HUDEP-2 (cell line): ENCODE measurements at regions not wholly inside any gene's neighbourhood (a gene's known extent, or its start where the extent isn't known, plus 50 kb on each side); places are given as distances from the start of the nearest gene placed in this dataset.

Experiments
- DNase-seq, 76 experiments: peaks; one replicate each; lab custom pipeline; 2025; ENCODE audit not compliant: unreplicated experiment in 76 of 76; lab: John Stamatoyannopoulos, UW

DNA sequence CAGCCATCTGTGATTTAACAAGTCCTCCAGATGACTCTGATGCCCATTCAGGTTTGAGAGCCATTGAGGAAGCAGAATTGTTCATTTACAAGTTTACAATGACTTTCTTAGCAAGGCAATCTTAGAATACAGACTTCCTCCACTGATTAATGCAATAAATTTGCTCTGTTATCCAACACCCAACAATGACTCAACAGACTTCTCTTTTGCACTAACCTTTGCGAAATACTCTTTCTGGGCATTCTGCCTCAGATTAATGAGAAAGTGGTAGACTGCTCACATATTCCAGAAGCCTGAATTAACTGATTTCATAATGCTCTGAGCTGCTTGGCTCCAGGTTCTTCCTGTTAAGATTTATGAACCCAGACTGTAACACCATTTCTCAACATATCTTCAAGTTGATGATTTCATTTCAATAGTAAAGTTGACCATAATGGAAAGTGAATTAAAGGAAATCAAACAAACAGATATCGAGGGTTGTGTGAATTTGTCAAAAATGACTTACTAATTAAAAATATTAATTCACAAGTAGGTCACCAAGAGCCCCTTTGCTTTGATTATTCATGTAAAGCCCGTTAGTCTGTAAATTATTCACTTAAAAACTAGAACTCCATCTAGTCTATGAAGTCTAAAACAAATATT is 70.5 kb upstream of the BLID start:
- no peak for DNase-seq

DNA sequence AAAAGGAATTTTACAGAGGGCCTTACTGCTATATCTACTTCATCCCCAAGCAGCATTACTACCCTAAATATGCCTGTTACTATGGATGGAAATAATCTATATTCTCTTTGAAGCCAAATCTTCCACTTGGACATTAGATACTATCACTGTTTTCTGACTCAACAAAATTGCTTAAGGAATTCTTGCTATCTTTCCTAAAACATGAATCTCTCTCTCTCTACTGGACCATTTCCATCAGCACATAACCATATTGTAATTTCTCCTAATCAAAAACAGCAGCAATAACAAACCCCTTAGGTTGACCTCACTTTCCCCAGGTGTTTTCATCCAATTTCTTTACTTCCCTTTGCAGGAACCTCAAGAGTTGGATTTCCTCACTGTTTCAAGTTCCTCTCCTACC is 67.9 kb upstream of the BLID start:
- DNase-seq: no peak

GRCh38 chr11:122181893-122182292 is 65.9 kb upstream of the BLID start:
- no peak for DNase-seq

- no peak for DNase-seq
These were observed 65.4 kb upstream of the BLID start for GRCh38 chr11:122181372-122181771.

GRCh38 chr11:122179961-122180834 is 64.2 kb upstream of the BLID start:
- no peak for DNase-seq

GRCh38 chr11:122178795-122179194 is 62.8 kb upstream of the BLID start:
- no peak for DNase-seq

GRCh38 chr11:122177238-122177637 is 61.2 kb upstream of the BLID start:
- DNase-seq: no peak

DNA sequence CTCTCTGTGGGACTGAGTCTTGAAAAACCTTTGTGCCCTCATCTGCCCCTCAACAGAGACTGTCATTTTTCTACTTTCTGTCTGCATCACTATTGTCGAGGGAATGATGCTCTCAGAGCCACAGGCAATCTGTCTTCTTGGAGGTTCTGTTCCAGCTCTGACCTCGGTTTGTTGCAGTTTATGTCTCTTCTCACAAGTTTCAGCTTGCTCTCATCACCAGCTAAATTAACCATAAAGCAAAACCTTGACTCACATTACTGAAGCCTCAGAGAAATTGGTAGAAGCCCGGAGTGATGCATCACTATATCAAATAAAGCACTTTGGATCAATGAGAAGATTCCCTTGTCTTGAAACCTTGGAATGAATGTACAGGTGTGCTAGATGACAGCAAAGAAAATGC is 60.6 kb upstream of the BLID start:
- DNase-seq: no peak

- no peak for DNase-seq
These were observed 59.3 kb upstream of the BLID start for GRCh38 chr11:122175306-122175705.

DNA sequence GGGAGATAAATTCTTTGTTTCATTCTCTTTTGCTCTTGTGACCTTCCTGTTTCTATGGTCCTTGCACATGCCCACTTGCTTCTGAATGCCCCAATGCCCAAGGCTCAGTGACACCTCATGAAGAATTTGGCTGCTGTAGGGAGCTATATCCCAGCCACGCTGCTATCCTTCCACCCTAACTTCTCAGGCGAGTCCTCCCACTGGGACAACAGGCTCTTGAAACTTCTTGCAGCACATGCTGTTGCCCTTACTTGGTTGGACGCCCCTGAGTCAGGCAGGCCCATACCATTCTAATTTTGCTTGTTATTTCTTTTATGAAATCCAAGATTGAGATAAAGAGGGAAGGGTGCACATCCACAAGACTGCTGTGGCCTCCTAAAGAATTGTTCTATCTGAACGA is 57.6 kb upstream of the BLID start:
- DNase-seq: no peak

DNA sequence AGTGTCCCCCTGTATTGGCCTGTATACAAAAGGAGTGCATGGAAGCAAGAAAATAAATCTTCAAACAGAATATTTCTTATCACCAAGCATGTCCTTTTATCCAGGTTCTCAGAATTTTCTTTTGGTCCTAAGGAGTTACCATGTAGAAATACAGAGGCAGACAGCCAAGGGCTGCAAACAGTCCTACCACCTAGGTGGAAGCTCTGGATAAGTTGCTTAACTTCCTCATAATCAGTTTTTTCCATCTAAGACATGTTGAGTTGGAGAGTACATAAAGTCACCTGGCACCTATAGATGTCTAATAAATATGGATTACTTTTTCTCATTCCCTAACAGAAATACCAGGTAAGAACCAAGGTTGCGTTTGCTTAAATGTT is 57.0 kb upstream of the BLID start:
- DNase-seq: no peak

- DNase-seq: no peak
These were observed 56.5 kb upstream of the BLID start for GRCh38 chr11:122172352-122173073.

- no peak for DNase-seq
These were observed 54.9 kb upstream of the BLID start for GRCh38 chr11:122170815-122171475.

- DNase-seq: no peak
These were observed 52.2 kb upstream of the BLID start for GRCh38 chr11:122168218-122168617.

- no peak for DNase-seq
These were observed 51.1 kb upstream of the BLID start for GRCh38 chr11:122167100-122167499.

GRCh38 chr11:122165607-122166371 is 49.8 kb upstream of the BLID start:
- DNase-seq: no peak
